Esophagus muscularis mucosa (tissue), 3 donors: ENCODE measurements at regions not wholly inside any gene's neighbourhood (a gene's known extent, or its start where the extent isn't known, plus 50 kb on each side); places are given as distances from the start of the nearest gene placed in this dataset.

Experiments
- POLR2A ChIP-seq: fragments of 450-650 bp; IDR thresholded peaks from one replicate; pipeline ENCODE4 v1.6.1; 2017; ENCODE audit warnings: antibody characterized with exemption, moderate library complexity, mild to moderate bottlenecking, low read depth
- TF ChIP-seq, protein P1 (sequence below), 3 experiments: fragments of 200-600 bp in 2 of 3; fragments of 450-650 bp in 1 of 3; sonication (generic) in 2 of 3; IDR thresholded peaks; one replicate each; pipeline ENCODE4 v1.5.1; 2017 to 2019; ENCODE audit warnings: antibody characterized with exemption in 3 of 3, mild to moderate bottlenecking in 2 of 3, moderate library complexity in 1 of 3

DNA sequence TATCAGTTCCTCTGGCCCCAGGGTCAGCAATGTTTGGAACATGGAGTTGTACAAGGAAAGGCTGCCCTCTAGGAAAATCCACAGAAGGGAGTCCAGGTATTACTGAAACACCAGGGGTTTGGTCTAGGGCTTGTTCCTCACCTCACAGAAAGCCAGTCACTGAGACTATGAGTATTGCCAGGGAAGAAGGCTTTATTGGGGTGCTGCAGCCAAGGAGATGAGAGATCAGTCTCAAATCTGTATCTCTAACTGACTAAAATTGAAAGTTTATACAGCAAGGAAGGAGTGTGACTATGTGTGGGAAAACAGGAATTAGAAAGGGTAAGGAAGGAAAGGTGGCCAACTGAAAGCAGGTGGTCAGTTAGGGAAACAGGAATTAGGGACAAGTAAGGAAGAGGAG lies 172.3 kb downstream of the LYPLAL1 start:
- TF ChIP-seq, protein P1, sequence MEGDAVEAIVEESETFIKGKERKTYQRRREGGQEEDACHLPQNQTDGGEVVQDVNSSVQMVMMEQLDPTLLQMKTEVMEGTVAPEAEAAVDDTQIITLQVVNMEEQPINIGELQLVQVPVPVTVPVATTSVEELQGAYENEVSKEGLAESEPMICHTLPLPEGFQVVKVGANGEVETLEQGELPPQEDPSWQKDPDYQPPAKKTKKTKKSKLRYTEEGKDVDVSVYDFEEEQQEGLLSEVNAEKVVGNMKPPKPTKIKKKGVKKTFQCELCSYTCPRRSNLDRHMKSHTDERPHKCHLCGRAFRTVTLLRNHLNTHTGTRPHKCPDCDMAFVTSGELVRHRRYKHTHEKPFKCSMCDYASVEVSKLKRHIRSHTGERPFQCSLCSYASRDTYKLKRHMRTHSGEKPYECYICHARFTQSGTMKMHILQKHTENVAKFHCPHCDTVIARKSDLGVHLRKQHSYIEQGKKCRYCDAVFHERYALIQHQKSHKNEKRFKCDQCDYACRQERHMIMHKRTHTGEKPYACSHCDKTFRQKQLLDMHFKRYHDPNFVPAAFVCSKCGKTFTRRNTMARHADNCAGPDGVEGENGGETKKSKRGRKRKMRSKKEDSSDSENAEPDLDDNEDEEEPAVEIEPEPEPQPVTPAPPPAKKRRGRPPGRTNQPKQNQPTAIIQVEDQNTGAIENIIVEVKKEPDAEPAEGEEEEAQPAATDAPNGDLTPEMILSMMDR (IDR thresholded peaks at IDR 0.05), result no peak
- no peak for TF ChIP-seq POLR2A
